ENCODE measurements at regions not wholly inside any gene's neighbourhood (a gene's known extent, or its start where the extent isn't known, plus 50 kb on each side); places are given as distances from the start of the nearest gene placed in this dataset.

DNA sequence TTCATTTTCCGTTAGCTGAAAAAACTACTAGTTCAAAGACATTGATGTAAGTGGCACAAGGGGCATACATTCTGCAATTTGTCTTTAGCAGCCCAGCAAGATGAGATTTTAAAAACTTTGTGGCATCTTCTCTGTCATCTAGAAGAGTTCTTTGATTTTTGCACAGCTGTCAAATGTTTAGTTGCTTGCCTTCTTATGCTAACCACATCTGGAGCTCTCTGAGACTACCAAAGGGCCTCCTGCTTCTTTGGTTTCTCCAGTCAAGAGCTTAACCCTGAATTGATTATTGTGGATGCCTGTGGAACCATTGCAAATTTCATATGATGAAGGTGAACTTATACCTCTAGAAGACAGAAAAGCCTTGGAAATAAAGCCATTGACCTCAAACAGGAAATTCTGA lies 468.7 kb upstream of the RGMA start:
- intact Hi-C loops (cut with micrococcal nuclease; ENCODE audit: unreplicated experiment) (no loop called here), in situ Hi-C loops (cut with MboI) (no loop called here)
- H4K20me1 ChIP-seq (ENCODE audit: control insufficient read depth, insufficient read depth) = no peaks in the 10 kb centered on the region
- ChIA-PET POLR2A (no interaction called here), SMC1A (ENCODE audit: uncharacterized antibody, unreplicated experiment) (no interaction called here), CTCF (no interaction called here), RAD21 (ENCODE audit: unreplicated experiment) (no interaction called here)
- 90% methylated on average over 1 of the region's 1 CpG for WGBS (ENCODE audit: insufficient coverage, insufficient replicate concordance, low lambda C conversion rate, missing lambda C conversion rate)
- H3K36me3 ChIP-seq (ENCODE audit: control insufficient read depth in 2 of 2, insufficient read depth in 2 of 2, low read length in 1 of 2) = no peaks in the 10 kb centered on the region
- FAIRE-seq = no peak
- no peak for ATAC-seq
- TF ChIP-seq IKZF2 (IDR thresholded peaks at IDR 0.05) (no peak), ZZZ3 (IDR thresholded peaks at IDR 0.05; ENCODE audit: control insufficient read depth, insufficient read length, low read depth) (no peak), FOXM1 (IDR thresholded peaks at IDR 0.05; ENCODE audit: low read depth, low read length) (no peak), NR2F1 (conservative IDR thresholded peaks at IDR 0.05) (no peak), HDAC2 (IDR thresholded peaks at IDR 0.05) (no peak), STAT3 (IDR thresholded peaks at IDR 0.05; ENCODE audit: low read depth, low read length) (no peak), EZH2 (IDR thresholded peaks at IDR 0.05; ENCODE audit: borderline replicate concordance, control insufficient read depth, low read depth, low read length) (no peak), CHD4 (IDR thresholded peaks at IDR 0.05) (no peak), NFYA (IDR thresholded peaks at IDR 0.05; ENCODE audit: borderline replicate concordance, low read depth, low read length) (no peak), EED (IDR thresholded peaks at IDR 0.05; ENCODE audit: low read depth) (no peak), ZNF24 (IDR thresholded peaks at IDR 0.05) (no peak), CBX3 (IDR thresholded peaks at IDR 0.05; ENCODE audit: borderline replicate concordance, low read depth) (no peak), POLR2A (IDR thresholded peaks at IDR 0.05; ENCODE audit: low read depth, low read length) (no peak)
- TF ChIP-seq, protein P1, sequence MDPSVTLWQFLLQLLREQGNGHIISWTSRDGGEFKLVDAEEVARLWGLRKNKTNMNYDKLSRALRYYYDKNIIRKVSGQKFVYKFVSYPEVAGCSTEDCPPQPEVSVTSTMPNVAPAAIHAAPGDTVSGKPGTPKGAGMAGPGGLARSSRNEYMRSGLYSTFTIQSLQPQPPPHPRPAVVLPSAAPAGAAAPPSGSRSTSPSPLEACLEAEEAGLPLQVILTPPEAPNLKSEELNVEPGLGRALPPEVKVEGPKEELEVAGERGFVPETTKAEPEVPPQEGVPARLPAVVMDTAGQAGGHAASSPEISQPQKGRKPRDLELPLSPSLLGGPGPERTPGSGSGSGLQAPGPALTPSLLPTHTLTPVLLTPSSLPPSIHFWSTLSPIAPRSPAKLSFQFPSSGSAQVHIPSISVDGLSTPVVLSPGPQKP (IDR thresholded peaks at IDR 0.05; ENCODE audit: low read depth, low read length) = no peak
- TF ChIP-seq, protein P2, sequence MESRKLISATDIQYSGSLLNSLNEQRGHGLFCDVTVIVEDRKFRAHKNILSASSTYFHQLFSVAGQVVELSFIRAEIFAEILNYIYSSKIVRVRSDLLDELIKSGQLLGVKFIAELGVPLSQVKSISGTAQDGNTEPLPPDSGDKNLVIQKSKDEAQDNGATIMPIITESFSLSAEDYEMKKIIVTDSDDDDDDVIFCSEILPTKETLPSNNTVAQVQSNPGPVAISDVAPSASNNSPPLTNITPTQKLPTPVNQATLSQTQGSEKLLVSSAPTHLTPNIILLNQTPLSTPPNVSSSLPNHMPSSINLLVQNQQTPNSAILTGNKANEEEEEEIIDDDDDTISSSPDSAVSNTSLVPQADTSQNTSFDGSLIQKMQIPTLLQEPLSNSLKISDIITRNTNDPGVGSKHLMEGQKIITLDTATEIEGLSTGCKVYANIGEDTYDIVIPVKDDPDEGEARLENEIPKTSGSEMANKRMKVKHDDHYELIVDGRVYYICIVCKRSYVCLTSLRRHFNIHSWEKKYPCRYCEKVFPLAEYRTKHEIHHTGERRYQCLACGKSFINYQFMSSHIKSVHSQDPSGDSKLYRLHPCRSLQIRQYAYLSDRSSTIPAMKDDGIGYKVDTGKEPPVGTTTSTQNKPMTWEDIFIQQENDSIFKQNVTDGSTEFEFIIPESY (IDR thresholded peaks at IDR 0.05) = no peak
- TF ChIP-seq, protein P3, sequence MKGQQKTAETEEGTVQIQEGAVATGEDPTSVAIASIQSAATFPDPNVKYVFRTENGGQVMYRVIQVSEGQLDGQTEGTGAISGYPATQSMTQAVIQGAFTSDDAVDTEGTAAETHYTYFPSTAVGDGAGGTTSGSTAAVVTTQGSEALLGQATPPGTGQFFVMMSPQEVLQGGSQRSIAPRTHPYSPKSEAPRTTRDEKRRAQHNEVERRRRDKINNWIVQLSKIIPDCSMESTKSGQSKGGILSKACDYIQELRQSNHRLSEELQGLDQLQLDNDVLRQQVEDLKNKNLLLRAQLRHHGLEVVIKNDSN (IDR thresholded peaks at IDR 0.05; ENCODE audit: borderline replicate concordance, extremely low read length, insufficient read depth, low read depth, low read length) = no peak
- TF ChIP-seq, protein P4, sequence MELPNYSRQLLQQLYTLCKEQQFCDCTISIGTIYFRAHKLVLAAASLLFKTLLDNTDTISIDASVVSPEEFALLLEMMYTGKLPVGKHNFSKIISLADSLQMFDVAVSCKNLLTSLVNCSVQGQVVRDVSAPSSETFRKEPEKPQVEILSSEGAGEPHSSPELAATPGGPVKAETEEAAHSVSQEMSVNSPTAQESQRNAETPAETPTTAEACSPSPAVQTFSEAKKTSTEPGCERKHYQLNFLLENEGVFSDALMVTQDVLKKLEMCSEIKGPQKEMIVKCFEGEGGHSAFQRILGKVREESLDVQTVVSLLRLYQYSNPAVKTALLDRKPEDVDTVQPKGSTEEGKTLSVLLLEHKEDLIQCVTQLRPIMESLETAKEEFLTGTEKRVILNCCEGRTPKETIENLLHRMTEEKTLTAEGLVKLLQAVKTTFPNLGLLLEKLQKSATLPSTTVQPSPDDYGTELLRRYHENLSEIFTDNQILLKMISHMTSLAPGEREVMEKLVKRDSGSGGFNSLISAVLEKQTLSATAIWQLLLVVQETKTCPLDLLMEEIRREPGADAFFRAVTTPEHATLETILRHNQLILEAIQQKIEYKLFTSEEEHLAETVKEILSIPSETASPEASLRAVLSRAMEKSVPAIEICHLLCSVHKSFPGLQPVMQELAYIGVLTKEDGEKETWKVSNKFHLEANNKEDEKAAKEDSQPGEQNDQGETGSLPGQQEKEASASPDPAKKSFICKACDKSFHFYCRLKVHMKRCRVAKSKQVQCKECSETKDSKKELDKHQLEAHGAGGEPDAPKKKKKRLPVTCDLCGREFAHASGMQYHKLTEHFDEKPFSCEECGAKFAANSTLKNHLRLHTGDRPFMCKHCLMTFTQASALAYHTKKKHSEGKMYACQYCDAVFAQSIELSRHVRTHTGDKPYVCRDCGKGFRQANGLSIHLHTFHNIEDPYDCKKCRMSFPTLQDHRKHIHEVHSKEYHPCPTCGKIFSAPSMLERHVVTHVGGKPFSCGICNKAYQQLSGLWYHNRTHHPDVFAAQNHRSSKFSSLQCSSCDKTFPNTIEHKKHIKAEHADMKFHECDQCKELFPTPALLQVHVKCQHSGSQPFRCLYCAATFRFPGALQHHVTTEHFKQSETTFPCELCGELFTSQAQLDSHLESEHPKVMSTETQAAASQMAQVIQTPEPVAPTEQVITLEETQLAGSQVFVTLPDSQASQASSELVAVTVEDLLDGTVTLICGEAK (IDR thresholded peaks at IDR 0.05; ENCODE audit: borderline replicate concordance) = no peak
- no TSS peak for BruUV-seq (replicated peaks)
- no peaks in the 10 kb centered on the region for H3K79me2 ChIP-seq (ENCODE audit: control insufficient read depth, insufficient read depth, low read length)
- no peaks in the 10 kb centered on the region for H3K4me1 ChIP-seq (ENCODE audit: control insufficient read depth, insufficient read depth, low read length)
- DNase-seq (ENCODE audit: low read depth, low spot score) = no peak
- no peaks in the 10 kb centered on the region for H3K27me3 ChIP-seq (replicated peaks in 1 of 2; ENCODE audit: control insufficient read depth in 2 of 2, insufficient read depth in 2 of 2, low read length in 1 of 2)
- no peak overlapping the region for H2AFZ ChIP-seq (ENCODE audit: control insufficient read depth, low read depth, low read length)
- H3K9ac ChIP-seq (ENCODE audit: control insufficient read depth, insufficient read depth, low read length) = no peak overlapping the region
- no peak overlapping the region for H3K27ac ChIP-seq (ENCODE audit: control insufficient read depth, insufficient read depth)
- H3K4me3 ChIP-seq = no peak overlapping the region
- no peaks in the 10 kb centered on the region for H3K9me3 ChIP-seq (replicated peaks; ENCODE audit: control insufficient read depth, insufficient read depth, low read length)
- no peak overlapping the region for H3K4me2 ChIP-seq (ENCODE audit: control insufficient read depth, insufficient read depth)

Data from GM12878 (cell line).